Activated T-cell treated with anti-CD3 and anti-CD28 coated beads, Interleukin-2, amount 50 U/mL, for 72 hours (primary cell): ENCODE measurements at regions not wholly inside any gene's neighbourhood (a gene's known extent, or its start where the extent isn't known, plus 50 kb on each side); places are given as distances from the start of the nearest gene placed in this dataset.
"Not testable (repeated sequence)": the region's sequence is repeated elsewhere in the genome, so short reads cannot be mapped to it uniquely, and the experiment has no call there.

Source experiments
- ATAC-seq, 2 donors: fragments of 150-1000 bp; cut with Tn5 transposase; replicated peaks in 1 of 2; 2 replicates each; pipeline ENCODE4 v1.10.0; 2021; ENCODE audit warnings: moderate library complexity in 2 of 2, mild to moderate bottlenecking in 1 of 2
- DNase-seq, 2 donors: peaks; one replicate each; pipeline ENCODE4 v3.0.0; 2021 to 2022; ENCODE audit warnings: mixed read lengths in 1 of 2
- H3K27ac Mint-ChIP-seq: one replicate; pipeline ENCODE4 v1.8.0; 2022; ENCODE audit warnings: mild to moderate bottlenecking, moderate library complexity, mixed read lengths
- H3K27me3 Mint-ChIP-seq: one replicate; pipeline ENCODE4 v1.8.0; 2022; ENCODE audit warnings: low read depth, mixed read lengths
- H3K36me3 Mint-ChIP-seq, 2 donors: one replicate each; pipeline ENCODE4 v1.8.0; 2022; ENCODE audit warnings: mixed read lengths in 2 of 2, mild to moderate bottlenecking in 1 of 2; ENCODE audit not compliant: insufficient read depth in 2 of 2
- H3K4me1 Mint-ChIP-seq: one replicate; pipeline ENCODE4 v1.8.0; 2022; ENCODE audit warnings: low read depth, mixed read lengths
- H3K4me3 Mint-ChIP-seq, 2 donors: one replicate each; pipeline ENCODE4 v1.8.0; 2022; ENCODE audit warnings: mild to moderate bottlenecking in 2 of 2, mixed read lengths in 2 of 2, moderate library complexity in 2 of 2
- H3K9me3 Mint-ChIP-seq, 2 donors: one replicate each; pipeline ENCODE4 v1.8.0; 2022; ENCODE audit warnings: mixed read lengths in 2 of 2

DNA sequence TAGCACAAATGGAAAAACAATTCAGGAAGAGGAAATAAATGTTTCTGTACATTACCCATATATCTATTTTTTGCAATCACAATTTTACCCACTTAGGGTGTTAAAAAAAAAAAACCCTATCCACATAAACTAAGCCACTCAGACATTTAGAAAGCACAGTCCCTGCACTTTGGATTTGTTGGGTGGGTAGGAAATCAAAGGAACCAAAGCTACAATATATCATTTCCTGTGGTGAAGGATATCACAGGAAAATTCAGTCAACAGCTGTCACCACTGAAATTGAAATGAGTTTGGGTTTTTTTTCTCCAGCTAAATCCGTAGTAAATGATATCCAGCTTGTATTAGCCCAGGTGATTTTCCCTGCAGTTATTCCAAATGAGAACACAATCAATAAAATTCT, 2392.4 kb downstream of the EPHA3 start:
- ATAC-seq, DNase-seq, H3K27me3 Mint-ChIP-seq, H3K27ac Mint-ChIP-seq, H3K9me3 Mint-ChIP-seq, H3K4me1 Mint-ChIP-seq, H3K4me3 Mint-ChIP-seq, H3K36me3 Mint-ChIP-seq: not testable (repeated sequence)

DNA sequence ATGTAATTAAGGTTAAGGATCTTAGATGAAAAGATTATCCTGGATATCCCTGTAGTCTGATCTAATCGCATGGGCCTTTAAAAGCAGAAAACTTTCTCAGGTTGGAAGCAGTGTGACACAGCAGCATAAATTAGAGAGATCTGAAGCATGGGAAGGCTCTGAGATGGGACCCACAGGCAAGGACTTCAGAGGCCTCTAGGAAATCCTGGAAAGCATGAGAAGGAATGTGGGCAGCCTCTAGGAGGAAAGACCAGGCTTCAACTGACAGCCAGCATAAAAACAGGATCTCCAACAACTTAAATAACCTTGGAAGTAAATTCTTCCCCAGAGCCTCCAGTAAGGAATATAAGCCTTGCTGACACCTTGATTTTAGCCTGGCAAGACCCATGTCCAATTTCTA, 2397.5 kb downstream of the EPHA3 start:
- H3K27ac Mint-ChIP-seq, ATAC-seq, H3K36me3 Mint-ChIP-seq, H3K4me3 Mint-ChIP-seq, H3K4me1 Mint-ChIP-seq, H3K9me3 Mint-ChIP-seq, H3K27me3 Mint-ChIP-seq, DNase-seq: not testable (repeated sequence)
